ENCODE measurements at regions not wholly inside any gene's neighbourhood (a gene's known extent, or its start where the extent isn't known, plus 50 kb on each side); places are given as distances from the start of the nearest gene placed in this dataset.

DNA sequence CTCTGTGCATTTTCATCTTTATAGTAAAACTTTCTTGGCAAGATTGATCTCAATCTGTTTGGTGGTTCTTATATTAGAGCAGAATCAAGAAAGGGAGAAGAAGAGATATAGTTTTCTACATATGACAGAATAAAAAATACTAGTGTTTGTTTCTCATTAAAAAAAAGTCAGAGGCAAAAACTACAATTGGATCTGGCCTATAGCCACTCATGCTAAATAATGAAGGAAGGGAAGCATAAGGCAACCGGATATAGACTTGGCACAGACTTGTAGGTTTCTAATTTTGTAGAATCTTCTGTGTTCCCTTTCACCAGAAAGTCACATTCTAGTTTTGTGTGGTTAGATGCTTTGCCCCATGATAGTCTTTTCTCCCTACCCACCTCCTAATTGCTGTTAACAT is 306.2 kb downstream of the PIK3R1 start:
- TF ChIP-seq EZH2 (IDR thresholded peaks at IDR 0.05): no peak
- no peak for TF ChIP-seq POLR2AphosphoS5 (IDR thresholded peaks at IDR 0.05; ENCODE audit: borderline replicate concordance, low read depth, low read length)
- no peak for TF ChIP-seq FOXP2 (optimal IDR thresholded peaks at IDR 0.05; ENCODE audit: control extremely low read depth, extremely low read length, insufficient read depth)
